ENCODE measurements at regions not wholly inside any gene's neighbourhood (a gene's known extent, or its start where the extent isn't known, plus 50 kb on each side); places are given as distances from the start of the nearest gene placed in this dataset.

GRCh38 chr16:9345046-9345445 is 253.6 kb downstream of the HAPSTR1 start:
- no peak for TF ChIP-seq POLR2A (IDR thresholded peaks at IDR 0.05)
- TF ChIP-seq, protein P1, sequence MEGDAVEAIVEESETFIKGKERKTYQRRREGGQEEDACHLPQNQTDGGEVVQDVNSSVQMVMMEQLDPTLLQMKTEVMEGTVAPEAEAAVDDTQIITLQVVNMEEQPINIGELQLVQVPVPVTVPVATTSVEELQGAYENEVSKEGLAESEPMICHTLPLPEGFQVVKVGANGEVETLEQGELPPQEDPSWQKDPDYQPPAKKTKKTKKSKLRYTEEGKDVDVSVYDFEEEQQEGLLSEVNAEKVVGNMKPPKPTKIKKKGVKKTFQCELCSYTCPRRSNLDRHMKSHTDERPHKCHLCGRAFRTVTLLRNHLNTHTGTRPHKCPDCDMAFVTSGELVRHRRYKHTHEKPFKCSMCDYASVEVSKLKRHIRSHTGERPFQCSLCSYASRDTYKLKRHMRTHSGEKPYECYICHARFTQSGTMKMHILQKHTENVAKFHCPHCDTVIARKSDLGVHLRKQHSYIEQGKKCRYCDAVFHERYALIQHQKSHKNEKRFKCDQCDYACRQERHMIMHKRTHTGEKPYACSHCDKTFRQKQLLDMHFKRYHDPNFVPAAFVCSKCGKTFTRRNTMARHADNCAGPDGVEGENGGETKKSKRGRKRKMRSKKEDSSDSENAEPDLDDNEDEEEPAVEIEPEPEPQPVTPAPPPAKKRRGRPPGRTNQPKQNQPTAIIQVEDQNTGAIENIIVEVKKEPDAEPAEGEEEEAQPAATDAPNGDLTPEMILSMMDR (IDR thresholded peaks at IDR 0.05) = no peak
